NCI-H187 treated with DMSO at 0.1 percent for 48 hours (cell line): ENCODE measurements at regions not wholly inside any gene's neighbourhood (a gene's known extent, or its start where the extent isn't known, plus 50 kb on each side); places are given as distances from the start of the nearest gene placed in this dataset.
"Not testable (repeated sequence)": the region's sequence is repeated elsewhere in the genome, so short reads cannot be mapped to it uniquely, and the experiment has no call there.

Experiments used
- DNase-seq: peaks from one replicate; lab custom pipeline; 2025; lab: John Stamatoyannopoulos, UW

DNA sequence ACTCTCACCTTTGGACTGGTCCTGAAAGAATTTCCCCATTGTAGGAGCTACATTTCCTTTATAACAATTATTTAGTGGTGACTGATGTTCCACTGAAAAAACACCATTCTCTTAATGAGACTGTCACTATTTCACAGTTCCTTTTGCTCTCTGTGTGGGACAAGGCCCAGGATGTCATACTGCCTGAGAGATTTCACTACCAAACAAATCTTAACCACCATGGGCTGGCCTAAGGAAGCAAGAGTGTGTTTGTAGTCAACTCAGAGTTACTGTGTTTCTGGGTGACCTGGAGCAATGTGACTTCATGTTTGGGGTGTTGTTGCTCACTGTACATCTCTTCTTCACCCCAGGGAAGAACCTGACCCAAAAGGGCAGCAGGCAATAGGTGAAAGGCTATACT is 50.1 kb upstream of the ZNF608 start:
- DNase-seq, result no peak

DNA sequence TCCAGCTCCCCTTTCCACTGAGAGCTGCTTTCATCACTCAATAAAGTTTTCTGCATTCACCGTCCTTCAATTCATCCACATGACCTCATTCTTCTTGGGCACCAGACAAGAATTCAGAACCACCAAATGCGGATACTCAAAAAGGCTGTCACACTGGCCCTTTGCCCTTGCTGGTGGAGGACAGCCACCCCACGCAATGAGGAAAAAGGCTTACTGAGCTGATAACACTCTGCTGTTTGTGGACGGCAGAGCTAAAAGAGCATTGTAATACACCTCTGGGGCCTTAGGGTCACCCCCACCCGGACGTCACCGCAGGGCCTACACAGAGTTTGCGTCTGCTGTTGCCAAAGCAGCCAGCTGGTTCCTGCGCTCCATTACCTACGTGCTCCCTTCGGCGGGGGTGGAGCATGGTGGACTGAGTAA is 51.2 kb upstream of the ZNF608 start:
- no peak for DNase-seq

DNA sequence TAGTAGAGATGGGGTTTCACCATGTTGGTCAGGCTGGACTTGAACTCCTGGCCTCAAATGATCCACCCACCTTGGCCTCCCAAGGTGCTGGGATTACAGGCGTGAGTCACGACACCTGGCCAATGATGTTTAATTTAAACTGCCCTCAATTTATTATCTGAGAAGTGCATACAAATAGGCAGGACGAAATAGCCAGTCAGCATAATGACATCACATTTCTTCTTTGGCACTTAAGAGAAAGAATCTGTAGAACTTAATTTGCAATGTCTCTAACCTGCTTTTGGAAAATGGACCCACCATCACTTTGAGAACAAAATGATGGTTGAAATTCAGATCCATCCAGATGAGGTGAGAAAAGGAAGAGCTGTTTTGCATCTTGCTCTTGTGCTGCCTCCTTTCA is 52.5 kb upstream of the ZNF608 start:
- DNase-seq, result no peak

DNA sequence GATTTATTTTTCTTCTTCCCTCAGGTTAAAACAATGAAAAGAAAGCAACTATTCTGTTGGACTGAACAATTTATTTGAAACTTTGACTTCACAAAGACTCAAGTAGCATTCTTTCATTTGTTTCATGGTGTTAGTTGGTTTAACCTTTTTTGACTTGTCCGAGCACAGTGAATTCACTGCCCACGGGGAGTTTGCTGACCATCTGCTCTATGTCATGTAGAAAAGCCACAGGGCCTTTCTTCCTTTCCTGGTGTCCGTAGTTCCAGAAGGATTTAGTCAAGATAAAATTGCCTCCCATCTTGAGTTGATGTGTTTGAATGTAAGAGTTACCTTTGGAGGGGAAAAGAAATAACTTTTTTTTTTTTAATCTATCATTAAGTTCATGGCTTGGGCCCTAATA is 55.1 kb upstream of the ZNF608 start:
- DNase-seq, result no peak

DNA sequence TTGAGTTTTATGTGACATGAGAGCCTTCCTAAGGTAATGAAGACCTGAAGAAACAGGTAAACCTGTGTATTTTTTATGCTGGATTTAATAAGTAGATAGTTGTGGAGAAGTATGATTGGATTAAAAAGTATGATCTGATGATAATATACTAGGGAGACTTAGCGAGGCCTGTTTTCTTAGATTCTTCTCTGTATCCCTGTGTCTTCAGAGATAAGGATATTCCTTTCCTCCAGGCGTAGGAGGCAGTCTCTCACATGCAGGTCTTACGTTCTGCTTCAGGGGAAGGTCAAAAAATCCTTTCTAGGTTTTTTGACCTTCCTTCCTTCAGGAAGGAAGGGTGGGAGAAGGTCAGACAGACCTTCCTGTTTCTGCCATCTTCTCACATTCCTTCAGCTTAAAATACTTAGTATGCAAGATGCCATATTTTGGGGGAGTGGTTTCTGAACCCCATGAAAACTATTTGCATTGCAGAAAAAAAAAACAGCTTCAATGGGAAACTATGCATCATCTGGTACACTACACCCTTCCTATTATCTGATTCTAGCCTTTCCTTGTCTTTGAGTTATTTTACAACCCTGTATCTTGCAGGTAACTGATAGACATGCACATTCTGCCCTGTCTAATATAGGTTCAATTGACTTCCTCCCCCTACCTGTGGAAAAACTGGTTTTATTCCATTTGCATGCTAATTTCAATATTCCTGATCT is 57.3 kb upstream of the ZNF608 start:
- no peak for DNase-seq

DNA sequence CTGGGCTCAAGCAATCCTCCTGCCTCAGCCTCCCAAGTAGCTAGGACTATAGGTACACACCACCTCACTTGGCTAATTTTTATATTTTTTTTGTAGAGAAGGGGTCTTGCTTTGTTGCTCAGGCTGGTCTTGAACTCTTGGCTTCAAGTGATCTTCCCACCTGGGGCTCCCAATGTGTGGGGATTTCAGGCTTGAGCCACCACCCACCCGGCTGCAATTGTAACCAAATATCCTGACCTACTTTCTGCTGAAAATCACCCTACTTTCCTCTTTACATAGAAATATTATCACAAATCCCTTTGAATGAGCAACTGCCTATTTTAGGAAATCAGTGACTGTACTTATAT is 59.6 kb upstream of the ZNF608 start:
- DNase-seq, result no peak

DNA sequence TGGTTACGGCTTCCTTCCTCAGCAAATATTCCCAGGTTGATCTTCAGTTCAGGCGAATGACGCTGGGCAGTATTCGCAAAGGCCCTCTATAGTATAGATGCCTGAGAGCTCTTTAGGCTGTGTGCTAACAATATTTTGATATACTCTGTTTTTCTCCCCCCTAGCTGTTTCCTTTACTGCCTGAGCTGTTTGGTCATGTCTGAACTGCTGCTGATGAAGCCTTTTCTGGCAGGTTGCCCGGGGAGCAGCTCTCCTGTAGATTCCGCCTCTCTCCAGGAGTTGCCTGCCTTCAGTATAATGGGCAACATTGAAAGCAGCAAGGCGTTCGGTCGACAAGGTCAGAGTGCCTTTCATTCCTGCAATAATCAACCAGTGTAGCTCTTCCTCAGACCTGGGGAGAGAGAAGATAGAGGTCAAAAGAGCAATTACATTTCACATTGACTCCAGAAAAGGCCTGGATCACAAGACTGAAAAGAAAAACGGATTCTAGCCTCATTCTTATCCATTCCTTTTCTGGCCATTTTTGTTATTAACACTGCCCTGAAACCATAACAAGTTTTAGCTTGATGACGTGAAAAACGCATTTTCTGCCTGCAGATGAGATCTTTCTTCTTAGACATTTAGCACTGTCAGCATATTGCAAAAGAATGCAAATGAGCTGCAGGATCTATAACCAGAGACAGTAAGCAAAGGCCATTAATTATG is 60.1 kb upstream of the ZNF608 start:
- peak; percentile 88 for DNase-seq

DNA sequence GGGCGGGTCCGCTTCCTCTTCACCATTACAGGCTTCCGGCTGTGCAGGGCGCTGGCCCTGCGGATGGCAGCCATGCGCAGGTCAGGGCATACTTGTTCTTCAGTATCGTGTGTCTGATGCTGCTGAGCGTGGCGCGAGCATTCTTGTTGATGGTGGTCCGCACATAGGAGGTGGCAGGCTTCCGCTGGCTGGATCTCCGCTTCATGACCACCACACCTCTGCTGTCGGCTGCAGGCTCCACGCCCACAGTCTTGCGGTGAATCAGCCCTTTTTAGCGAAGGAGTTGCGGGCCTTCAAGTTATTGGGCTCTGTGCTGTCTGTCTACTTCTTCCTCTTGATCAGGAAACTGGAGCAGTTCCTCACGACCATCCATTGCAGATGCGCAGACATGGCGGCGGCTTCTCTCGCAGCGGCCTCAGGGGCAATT is 62.4 kb upstream of the ZNF608 start:
- DNase-seq, result no peak

DNA sequence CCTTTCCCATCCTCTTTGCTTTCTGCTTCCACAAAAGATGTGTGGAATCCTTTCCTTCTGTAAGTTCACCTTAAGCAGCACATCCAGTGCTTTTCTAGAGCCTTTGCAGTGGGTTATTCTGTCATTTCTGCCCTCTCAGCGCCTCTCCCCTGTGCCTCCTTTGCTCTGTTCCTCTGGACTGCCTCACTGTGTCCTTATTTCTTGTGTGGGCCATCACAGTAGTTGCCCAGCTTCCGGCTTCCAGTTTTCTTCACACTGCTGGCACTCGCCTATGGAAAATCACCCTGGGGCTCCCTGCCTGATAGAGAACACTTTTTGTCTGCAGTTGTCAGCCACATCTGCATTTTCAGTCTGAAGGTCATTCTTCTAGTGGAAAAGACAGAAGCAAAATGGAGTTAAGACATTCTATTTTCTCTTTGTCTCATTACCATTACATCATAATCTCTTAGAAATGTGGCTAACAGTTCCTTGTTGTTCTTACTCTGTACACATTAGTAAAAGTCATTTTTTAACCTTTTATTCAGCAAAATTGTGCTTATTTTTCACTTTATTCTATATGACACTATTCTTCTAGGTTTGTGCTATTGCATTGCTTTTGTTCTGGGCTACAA is 64.1 kb upstream of the ZNF608 start:
- DNase-seq, result no peak

DNA sequence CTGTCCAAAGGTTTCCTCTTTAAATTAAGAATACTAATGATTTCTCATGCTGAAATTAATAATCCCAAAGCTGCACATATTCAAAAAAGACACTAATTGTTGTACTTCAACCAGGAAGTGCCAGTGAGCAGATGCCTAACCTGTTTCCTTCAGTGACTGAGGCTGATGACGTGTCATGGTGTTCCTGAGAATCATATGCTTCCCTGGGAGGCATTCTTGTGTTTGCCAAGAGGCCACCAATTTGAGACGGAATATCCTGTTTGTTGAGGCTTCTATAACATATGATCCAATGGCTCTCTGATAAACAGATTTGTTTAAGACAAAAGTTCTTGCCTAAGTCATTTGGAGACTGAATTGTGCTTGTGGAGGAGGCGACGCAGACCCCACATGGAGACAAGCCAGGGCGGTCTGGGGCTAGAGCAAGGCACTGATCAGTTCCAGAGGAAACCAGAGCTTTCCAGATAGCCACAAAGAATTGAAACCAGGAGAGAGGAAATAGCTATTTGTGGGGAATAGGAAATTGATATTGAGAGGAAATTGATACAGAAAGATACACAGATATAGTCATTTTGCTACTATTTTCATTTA is 66.4 kb upstream of the ZNF608 start:
- no peak for DNase-seq

DNA sequence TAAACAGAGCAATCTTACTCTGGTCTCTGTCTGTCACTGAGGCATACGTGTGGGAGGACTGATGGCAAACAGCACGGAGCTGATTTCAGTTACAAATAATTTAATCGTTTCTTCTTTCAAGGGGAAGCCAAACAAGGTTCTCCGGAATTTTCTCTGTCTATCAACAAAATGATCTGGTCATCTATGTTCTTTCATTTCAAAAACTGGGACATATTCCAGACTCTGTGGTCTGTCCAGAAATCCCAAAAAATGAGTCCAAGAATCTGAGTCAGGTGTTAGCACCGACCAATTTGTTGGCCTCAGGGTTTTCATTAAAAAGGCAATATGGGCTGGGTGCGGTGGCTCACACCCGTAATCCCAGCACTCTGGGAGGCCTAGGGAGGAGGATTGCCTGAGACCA is 69.9 kb upstream of the ZNF608 start:
- DNase-seq, result no peak

DNA sequence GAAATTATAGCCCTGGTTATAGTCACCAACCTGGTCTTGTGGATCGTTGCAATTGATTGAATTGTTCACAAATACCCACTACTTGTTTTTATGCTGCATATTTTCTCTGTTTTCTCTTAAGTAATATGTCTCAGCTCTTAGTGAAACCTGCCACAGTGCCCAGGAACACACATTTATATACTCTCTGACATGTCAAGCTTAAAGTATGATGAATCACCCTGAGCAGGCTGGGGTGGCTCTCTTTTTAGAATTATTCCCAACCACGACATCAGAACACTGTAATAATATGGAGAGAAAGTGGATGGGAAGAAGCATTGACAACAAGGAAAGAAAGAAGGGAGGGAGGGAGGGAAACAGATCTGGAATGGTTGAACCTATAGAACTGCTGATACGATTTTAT is 72.8 kb upstream of the ZNF608 start:
- DNase-seq, result no peak

DNA sequence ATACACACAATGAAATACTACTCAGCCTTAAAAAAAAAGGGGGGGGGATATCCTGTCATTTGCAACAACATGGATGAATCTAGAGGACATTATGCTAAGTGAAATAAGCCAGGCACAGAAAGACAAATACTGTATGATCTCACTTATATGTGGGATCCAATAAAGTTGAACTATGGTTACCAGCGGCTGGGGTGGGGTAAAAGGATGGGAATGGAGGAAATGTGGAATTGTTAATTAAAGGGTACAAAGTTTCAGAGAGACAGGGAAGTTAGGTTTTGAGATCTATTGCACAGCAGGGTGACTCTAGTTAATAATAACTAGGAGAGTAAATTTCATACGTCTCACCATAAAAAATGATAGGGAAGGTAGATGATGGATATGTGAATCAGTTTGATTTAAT is 76.2 kb upstream of the ZNF608 start:
- no peak for DNase-seq

DNA sequence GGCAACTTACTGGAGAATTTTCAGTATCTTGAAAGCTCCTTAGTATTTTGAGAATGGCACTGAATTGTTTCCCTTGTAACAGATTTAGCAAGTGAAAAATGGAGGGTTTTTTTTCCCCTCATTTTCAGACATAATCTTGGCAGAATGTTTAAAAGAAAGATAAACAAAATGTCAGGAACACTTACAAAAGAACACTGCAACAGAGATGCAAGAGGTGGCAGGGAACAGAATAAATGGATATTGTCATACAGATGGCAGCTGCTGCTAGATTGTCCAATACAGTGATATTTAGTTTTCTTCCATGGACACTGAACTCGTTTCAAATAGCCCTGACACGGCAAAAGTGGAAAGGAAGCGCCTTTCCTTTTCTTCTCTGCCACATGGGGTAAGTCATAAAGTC is 76.9 kb upstream of the ZNF608 start:
- DNase-seq, result no peak

DNA sequence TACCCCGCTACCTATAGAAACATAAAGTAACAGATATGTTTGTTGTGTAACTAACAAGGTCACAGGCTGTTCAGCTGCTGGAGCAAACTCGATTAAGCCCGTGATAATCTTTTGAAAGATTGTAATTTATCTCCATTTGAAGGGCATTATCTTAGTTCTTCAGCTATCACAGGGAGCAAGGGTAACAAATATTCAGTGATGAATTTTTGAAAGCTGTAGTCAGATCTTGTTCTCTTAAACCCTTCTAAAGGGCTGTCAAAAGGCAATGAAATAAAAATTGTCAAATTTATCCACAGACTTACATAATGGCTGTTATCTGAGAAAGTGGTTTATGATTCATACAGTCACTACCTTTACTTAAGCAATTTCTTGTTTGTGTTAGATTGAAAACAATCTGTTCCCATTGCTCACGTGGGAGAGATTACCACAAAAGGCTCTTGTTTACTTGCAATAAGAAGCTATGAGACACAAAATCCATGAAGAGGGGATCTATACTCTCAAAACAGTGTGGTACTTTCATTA is 78.3 kb upstream of the ZNF608 start:
- DNase-seq, result no peak

DNA sequence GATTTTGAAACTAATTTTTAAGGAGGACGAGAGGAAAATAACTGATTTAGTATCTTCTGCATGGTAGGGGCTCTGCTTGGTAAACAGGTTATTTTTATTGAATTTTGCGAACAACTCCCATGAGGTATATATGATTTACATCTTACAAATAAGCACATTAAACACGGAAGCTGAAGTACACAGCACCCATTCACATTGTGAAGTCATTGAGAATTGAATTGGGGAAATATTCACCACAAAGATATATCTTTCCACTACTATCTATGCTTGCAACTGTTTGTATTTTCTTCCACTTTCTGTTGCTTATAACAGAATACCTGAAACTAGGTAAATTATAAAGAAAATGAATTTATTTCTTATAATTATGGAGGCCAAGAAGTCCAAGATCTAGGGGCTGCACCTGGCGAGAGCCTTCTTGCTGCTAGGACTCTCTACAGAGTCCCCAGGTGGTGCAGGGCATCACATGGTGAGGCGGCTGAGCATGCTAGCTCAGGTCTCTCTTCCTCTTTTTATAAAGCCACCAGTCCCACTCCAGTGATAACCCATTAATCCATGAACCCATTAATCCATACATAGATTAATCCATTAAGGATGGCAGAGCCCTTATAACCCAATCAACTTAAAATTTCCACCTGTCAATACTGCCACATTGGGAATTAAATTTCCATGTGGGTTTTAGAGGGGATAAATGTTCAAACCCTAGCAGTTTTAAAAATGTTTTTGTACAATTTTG is 79.0 kb upstream of the ZNF608 start:
- DNase-seq, result no peak

DNA sequence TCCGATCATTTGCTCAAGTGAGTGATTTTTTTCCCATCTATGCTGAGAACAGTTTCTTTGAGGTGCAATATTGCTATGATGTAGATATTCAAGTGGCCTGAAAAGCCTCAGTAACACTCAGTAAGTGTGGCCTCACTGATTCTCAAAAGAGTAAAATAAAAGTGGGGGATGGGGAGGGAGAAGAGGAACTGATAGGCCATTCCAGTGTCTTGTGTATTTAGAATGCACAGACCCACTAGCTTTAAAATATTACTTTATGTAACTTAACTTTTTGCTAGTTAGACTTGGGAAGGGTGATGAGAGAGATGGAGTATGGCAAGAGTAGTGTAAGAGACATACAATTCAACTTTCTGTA is 79.5 kb upstream of the ZNF608 start:
- DNase-seq, result no peak

DNA sequence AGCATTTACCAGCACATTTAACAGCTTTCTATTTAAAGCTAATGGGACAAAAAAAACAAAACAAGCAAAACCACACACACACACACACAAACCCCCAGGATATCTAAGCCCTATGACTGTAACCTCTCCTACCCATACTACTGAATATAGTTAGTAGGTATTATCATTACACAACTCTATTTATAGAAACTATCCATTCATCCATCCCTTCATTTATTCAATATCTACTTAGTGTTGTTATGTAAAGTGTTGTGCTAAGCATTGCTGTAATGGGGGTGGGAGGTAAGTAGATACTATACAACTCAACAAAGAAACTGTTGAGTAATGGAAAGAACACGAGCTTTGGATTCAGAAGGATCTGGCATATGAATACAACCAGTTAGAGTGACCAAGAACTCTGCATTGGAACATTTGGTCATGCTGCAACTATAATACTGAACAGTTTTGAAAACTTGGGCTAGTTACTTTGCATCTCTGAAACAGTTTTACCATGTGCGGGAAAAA is 82.3 kb upstream of the ZNF608 start:
- no peak for DNase-seq

DNA sequence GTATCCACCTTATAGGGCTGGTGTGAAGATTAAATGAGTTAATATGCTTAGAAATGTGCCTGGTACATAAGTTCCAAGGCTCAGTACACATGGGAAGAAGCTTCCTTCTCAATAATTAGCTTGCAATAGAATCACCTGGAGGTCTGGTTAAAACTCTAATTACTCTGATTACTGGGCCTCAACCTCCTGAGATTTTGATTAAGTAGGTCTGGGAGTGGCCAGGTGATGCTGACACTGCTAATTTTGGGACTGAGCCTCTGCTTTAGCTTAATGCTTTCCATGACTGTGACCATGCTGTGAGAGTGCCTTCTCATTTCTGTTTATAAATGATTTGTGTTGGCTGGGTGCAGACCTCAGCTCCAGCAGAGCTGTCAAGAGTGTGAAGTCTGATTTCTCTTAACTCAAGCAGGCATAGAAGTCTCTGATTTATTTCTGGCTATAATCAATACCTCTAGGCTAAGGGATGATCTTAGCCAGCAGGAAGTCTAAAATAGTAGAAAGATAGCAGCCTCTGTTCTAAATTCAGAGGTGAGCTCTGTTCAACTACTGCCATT is 85.3 kb upstream of the ZNF608 start:
- no peak for DNase-seq

DNA sequence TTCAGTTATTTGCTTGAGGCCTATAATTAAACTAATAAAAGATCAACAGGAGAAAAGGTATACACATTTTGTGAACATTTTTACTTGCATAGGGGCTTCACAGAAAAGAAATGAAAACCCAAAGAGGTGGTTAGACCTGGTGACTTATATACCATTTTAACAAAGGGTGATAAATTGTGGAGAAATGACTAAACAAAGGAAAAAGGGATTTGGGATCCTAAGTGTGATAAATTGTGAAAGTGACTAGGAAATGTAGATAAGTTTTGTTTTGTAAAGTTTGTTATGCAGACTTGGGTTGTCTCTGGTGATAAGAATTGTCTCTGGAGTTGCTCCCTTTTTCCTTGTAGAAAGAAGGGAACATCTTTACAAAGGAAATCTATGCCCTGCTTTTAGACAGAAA is 86.1 kb upstream of the ZNF608 start:
- DNase-seq, result no peak

DNA sequence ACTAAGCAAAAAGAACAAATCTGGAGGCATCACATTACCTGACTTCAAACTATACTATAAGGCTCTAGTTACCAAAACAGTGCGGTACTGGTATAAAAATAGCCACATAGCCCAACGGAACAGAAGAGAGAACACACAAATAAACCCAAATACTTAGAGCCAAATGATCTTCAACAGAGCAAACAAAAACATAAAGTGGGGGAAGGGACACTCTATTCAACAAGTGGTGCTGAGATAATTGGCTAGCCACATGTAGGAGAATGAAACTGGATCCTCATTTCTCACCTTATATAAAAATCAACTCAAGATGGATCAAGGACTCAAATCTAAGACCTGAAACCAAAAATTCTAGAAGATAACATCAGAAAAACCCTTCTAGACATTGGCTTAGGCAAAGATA is 89.9 kb upstream of the ZNF608 start:
- DNase-seq, result not testable (repeated sequence)
